ENCODE measurements at regions not wholly inside any gene's neighbourhood (a gene's known extent, or its start where the extent isn't known, plus 50 kb on each side); places are given as distances from the start of the nearest gene placed in this dataset.

GRCh38 chr13:68888832-68889231 is 1218.8 kb upstream of the ATXN8OS start:
- TF ChIP-seq, protein P1, sequence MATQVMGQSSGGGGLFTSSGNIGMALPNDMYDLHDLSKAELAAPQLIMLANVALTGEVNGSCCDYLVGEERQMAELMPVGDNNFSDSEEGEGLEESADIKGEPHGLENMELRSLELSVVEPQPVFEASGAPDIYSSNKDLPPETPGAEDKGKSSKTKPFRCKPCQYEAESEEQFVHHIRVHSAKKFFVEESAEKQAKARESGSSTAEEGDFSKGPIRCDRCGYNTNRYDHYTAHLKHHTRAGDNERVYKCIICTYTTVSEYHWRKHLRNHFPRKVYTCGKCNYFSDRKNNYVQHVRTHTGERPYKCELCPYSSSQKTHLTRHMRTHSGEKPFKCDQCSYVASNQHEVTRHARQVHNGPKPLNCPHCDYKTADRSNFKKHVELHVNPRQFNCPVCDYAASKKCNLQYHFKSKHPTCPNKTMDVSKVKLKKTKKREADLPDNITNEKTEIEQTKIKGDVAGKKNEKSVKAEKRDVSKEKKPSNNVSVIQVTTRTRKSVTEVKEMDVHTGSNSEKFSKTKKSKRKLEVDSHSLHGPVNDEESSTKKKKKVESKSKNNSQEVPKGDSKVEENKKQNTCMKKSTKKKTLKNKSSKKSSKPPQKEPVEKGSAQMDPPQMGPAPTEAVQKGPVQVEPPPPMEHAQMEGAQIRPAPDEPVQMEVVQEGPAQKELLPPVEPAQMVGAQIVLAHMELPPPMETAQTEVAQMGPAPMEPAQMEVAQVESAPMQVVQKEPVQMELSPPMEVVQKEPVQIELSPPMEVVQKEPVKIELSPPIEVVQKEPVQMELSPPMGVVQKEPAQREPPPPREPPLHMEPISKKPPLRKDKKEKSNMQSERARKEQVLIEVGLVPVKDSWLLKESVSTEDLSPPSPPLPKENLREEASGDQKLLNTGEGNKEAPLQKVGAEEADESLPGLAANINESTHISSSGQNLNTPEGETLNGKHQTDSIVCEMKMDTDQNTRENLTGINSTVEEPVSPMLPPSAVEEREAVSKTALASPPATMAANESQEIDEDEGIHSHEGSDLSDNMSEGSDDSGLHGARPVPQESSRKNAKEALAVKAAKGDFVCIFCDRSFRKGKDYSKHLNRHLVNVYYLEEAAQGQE (IDR thresholded peaks at IDR 0.05; ENCODE audit: insufficient read depth in 1 of 2, low read depth in 2 of 2, low read length in 1 of 2) = no peak
- TF ChIP-seq, protein P2, sequence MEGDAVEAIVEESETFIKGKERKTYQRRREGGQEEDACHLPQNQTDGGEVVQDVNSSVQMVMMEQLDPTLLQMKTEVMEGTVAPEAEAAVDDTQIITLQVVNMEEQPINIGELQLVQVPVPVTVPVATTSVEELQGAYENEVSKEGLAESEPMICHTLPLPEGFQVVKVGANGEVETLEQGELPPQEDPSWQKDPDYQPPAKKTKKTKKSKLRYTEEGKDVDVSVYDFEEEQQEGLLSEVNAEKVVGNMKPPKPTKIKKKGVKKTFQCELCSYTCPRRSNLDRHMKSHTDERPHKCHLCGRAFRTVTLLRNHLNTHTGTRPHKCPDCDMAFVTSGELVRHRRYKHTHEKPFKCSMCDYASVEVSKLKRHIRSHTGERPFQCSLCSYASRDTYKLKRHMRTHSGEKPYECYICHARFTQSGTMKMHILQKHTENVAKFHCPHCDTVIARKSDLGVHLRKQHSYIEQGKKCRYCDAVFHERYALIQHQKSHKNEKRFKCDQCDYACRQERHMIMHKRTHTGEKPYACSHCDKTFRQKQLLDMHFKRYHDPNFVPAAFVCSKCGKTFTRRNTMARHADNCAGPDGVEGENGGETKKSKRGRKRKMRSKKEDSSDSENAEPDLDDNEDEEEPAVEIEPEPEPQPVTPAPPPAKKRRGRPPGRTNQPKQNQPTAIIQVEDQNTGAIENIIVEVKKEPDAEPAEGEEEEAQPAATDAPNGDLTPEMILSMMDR (IDR thresholded peaks at IDR 0.05) = no peak
- no peak for TF ChIP-seq SIN3A (IDR thresholded peaks at IDR 0.05; ENCODE audit: borderline replicate concordance, insufficient read depth, low read depth, low read length)
- no peak for TF ChIP-seq TCF7L2 (IDR thresholded peaks at IDR 0.05; ENCODE audit: low read depth, low read length)
